ENCODE measurements at regions not wholly inside any gene's neighbourhood (a gene's known extent, or its start where the extent isn't known, plus 50 kb on each side); places are given as distances from the start of the nearest gene placed in this dataset.

- TF ChIP-seq CTCF (IDR thresholded peaks at IDR 0.05), result no peak
- TF ChIP-seq TCF7L2 (IDR thresholded peaks at IDR 0.05; ENCODE audit: low read depth, low read length), result no peak
- no peak for TF ChIP-seq REST (IDR thresholded peaks at IDR 0.05; ENCODE audit: insufficient read depth in 1 of 2, low read depth in 2 of 2, low read length in 1 of 2)
These were observed 150.5 kb downstream of the FZD1 start for GRCh38 chr7:91414734-91415133.

All from Panc1 (cell line).